ENCODE measurements at regions not wholly inside any gene's neighbourhood (a gene's known extent, or its start where the extent isn't known, plus 50 kb on each side); places are given as distances from the start of the nearest gene placed in this dataset.
"Not testable (repeated sequence)": the region's sequence is repeated elsewhere in the genome, so short reads cannot be mapped to it uniquely, and the experiment has no call there.

- no peak for DNase-seq (ENCODE audit: low read depth)
Measured at GRCh38 chr12:75674393-75674792, 163.0 kb upstream of the KRR1 start.

- DNase-seq (ENCODE audit: low read depth), result no peak
Measured at GRCh38 chr12:75672200-75672599, 160.8 kb upstream of the KRR1 start.

DNA sequence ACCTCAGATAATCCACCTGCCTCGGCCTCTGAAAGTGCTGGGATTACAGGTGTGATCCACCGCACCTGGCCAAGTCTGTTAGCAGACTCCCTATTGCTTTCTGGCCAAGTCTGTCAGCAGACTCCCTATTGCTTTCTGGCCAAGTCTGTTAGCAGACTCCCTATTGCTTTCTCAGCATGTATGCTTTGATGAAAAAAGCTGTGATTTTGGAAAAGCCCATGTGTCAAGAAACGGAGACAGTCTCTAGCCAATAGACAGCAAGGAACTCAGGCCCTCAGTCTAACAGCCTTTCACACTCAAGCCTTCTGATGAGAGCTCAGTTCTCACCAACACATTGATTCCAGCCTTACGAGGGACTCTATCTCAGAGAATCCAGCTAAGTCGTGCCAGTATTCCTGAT lies 158.8 kb upstream of the KRR1 start:
- DNase-seq (ENCODE audit: low read depth), result no peak

- DNase-seq (ENCODE audit: low read depth), result peak; percentile 65
Measured at GRCh38 chr12:75666939-75667334, 155.5 kb upstream of the KRR1 start.

DNA sequence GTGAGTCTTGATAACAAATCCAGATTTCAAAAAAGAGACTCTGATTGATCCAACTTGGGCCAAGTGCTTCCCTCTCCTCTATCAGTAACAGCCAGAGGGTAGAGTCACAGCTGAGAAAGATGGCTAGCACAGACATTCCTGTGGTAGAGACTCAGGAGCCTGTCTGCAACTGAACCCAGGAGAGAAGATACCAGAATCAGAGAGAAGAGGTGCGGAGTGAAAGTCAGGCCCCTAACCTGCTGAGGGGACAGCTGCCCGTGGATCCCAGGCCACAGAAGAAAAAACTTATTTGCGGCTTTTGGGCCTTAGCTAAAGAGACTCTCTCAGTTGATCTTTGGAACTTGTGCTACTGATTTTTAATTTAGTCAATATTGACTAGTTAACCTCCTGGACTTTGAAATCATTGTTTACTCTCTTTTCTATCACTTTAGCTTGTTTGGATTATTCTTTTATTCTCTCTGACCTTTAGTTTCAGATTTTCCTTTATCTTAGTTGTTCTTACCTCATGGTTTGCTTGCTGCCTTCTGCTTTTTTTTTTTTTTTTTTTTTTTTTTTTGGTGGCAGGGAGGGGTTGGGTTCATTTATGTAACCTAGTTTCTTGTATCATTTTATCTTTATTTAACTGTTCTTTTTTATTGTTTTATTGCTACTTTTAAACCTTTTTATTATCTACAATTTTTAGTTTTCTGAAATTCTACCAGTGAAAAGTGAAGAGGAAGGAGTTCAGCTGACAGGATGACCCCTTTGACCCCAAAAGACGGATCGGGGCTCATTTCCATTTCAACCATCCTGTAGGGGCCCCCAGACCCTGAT lies 154.9 kb upstream of the KRR1 start:
- peak; percentile 72 for DNase-seq (ENCODE audit: low read depth)

DNA sequence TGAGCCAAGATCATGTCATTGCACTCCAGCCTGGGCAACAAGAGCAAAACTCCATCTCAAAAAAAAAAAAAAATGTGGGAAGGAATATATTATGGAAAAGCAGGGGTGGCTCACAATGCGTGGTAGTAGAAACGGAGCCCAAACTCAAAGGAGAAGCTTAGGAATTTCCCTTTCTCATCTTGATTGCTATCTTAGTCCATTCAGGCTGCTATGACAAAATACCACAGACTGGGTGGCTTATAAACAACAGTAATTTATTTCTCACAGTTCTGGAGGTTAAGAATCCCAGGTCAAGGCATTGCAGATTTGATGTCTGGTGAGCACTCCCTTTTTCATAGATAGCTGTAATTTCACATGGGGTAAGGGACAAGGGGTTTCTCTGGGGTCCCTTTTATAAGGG lies 153.8 kb upstream of the KRR1 start:
- DNase-seq (ENCODE audit: low read depth), result peak; percentile 88

DNA sequence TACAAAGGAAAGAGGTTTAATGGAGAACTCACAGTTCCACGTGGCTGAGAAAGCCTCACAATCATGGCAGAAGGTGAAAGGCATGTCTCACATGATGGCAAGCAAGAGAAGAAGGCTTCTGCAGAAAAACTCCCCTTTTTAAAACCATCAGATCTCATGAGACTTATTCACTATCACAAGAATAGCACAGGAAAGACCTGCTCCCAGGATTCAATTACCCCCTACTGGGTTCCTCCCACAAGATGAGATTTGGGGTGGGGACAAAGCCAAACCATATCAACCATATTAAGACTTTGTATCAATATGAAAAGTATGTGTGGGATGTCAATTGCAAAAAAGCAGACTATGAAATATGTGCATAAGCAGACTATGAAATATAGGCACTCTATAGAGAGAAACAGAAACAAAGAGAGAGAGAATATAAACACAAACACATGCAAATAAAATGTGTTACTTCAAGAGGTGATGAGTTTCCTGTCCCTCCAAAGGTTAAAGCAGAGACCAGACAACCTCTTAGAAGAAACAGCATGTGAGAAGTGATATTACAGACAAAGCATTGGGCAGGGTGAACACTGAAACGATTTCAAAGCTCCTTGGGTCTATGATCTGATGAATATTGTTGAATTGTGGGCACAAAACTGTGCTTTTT lies 151.2 kb upstream of the KRR1 start:
- no peak for DNase-seq (ENCODE audit: low read depth)

DNA sequence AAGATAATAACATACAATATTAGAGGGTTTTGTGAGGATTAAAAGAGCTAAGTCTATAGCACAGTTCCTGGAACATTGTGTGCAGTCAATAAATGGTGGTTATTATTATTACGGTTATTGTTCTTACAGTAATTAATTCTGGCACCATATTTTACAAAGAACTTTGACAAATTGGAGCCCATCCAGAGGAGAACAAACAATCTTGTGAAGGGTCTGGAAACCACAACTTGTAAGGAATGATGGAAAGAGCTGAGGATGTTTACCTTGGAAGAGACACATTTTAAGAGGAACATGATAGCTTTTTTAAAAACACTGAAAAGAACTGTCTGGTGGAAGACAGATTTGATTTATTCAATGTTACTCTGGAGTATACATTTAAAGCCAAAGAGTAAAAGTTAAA lies 150.5 kb upstream of the KRR1 start:
- no peak for DNase-seq (ENCODE audit: low read depth)

DNA sequence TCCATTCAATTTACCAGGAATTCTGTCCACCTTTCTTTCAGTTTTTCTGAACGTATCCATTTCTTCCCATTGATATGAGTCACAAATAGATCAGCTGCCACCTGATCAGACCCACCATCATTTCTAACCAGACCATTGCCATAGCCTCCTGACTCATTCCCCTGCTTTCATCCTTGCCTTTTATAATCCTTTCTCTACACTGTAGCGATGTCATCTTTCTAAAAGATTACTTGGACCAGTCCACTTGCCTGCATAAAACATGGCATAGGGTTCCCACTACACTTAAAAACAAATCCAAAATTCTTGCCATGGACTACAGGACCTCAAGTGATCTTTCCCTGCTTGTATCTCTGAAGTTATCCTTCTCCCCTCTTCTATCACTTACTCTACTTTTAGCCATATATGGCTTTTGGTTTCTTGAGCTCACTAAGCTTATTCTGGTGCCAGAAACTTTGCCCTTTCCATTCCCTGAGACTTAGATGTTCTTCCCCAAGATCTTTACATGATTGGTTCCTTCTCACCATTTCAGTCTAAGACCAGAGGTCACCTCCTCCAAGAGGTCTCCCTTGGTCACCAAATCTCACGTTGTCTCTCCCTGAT lies 149.5 kb upstream of the KRR1 start:
- peak; percentile 94 for DNase-seq (ENCODE audit: low read depth)

GRCh38 chr12:75660107-75660530 lies 148.7 kb upstream of the KRR1 start:
- peak; percentile 97 for DNase-seq (ENCODE audit: low read depth)

- peak; percentile 93 for DNase-seq (ENCODE audit: low read depth)
Measured at GRCh38 chr12:75658901-75659823, 147.8 kb upstream of the KRR1 start.

DNA sequence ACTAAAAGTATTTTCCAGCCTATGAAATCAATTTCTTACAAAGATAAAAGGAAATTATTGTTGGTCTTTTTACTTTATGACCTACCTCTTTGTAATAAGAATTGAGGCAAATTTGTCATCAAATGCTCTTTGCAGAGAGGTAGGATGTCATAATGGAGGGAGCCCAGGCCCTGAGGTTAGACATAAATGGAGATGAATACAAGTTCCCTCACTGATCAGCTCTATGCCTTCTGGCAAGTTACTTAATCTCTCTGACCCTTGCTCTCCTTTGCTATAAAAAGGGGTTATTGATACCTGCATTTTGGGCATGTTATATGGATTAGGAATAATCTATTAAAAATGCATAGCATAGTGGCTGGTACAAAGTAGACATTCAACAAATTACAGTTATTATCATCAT lies 146.9 kb upstream of the KRR1 start:
- peak; percentile 53 for DNase-seq (ENCODE audit: low read depth)

DNA sequence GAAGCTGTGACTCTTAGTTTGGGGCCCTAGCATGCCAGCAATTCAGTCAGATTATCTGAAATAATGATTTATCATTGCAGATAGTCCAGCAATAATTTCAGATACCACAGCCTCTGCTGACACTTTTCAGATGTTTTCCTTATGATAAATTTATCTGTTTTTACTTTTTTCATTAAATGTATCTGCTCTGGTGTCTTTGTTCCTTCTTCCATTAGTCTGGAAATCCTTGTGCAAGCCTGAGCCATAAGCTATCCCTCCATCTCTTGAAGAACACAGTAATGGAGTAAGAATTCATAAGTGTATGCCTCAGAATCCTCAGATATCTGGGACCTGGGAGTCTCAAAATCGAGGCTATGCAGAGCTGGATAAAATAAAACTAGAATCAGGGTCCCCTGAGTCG lies 146.4 kb upstream of the KRR1 start:
- DNase-seq (ENCODE audit: low read depth), result peak; percentile 32

DNA sequence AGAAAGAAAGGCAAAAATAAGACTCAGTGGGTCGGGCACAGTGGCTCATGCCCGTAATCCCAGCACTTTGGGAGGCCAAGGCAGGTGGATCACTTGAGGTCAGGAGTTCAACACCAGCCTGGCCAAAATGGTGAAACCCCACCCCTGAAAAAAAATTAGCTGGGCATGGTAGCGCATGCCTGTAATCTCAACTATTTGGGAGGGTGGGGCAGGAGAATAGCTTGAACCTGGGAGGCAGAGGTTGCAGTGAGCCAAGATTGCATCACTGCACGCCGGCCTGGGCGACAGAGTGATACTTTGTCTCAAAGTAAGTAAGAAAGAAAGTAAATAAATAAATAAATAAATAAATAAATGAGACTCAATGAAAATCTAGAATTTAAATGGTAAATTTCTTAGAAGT lies 145.9 kb upstream of the KRR1 start:
- DNase-seq (ENCODE audit: low read depth), result not testable (repeated sequence)

DNA sequence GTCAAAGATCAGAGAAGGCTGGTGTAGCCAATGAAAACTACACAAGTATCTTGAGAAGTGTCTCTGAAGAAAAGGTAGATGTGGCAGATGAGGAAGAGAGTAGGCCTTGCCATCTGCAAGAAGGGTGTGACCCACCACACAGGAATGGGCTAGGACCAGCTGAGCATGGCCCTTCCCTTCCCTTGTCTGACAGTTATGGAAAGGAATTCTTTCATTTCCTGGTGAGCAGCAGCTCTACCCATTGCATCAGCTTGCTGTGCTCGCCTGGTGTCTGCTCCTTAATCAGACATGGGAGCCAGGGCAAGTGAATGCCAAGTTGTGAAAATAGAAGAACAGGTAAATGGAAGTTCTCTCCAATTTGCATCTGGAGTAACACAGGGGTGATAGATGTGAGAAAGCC lies 145.2 kb upstream of the KRR1 start:
- peak; percentile 96 for DNase-seq (ENCODE audit: low read depth)

DNA sequence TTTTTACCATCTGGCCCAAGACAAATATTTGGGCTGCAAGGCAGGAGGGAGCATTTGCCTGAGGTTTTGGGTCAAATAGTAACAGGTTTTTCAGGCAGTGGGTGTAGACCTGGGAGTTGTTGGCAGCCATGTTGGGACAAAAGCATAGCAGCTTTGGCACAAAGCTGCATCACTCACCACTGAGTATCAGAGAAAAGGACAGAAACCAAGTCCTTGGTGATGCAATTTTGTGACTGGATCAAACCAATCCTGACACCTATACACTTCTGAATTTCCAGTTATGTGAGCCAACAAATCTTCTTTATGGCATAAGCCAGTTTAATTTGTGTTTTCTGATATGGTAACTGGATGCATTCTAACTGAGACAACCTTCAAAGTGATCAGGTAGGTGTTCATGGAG lies 144.8 kb upstream of the KRR1 start:
- no peak for DNase-seq (ENCODE audit: low read depth)

DNA sequence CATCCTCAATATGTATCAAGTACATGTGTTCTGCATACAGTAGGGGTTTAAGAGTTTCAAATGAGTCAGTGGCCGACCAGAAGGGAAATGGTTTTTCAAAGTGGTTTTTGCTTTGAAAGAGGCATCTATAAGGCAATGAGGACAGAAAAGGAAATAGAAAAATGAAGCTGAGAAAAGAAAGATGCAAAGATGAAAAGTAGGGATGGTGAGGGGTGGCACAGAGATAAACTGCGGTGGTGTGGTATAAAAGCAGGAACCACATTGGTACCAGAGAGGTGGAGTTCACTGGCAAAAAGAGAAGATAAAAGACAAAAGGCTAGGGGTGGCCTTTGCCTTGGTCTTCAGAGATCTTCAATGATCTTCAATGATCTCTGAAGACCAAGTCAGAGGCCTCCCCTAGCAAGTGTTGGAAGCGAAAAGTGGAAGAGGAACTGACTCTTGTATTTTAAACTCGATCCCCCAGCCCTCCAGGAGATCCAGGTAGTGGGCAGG lies 144.0 kb upstream of the KRR1 start:
- no peak for DNase-seq (ENCODE audit: low read depth)

DNA sequence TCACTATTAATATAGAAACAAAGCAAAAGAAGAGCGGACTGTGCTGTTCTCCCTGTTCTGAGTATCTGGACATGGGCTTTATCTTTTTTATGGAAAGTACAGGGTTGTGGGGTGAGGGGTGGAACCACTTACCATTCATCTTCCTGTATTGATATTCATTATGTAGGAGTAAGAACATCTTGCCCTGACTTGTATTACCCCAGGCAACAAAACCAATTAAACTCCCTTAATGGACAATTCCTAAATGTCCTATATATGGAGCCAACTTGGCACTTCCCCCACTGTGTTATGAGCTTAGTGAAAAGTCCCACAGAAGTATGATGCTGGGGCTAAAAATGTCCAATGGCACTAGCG lies 139.9 kb upstream of the KRR1 start:
- DNase-seq (ENCODE audit: low read depth), result no peak

- DNase-seq (ENCODE audit: low read depth), result no peak
Measured at GRCh38 chr12:75650595-75651341, 139.4 kb upstream of the KRR1 start.

DNA sequence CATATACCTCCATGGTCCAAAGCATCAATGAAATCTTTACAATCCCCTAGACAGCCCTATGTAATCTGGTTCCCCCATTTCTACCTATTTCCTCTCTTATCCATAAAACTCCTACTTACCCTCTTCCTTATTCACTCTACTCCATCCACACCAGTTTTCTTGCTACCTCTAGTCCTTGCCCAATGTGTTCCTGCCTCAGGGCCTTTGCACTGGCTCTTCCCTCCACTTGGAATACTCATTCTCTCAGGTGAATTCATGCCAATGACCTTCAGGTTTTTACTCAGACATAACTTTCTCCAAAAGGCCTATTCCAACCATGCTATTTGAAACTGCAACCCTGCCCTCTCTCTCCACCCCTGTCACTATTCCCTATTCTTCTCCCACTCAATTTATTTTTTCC lies 138.7 kb upstream of the KRR1 start:
- no peak for DNase-seq (ENCODE audit: low read depth)

DNA sequence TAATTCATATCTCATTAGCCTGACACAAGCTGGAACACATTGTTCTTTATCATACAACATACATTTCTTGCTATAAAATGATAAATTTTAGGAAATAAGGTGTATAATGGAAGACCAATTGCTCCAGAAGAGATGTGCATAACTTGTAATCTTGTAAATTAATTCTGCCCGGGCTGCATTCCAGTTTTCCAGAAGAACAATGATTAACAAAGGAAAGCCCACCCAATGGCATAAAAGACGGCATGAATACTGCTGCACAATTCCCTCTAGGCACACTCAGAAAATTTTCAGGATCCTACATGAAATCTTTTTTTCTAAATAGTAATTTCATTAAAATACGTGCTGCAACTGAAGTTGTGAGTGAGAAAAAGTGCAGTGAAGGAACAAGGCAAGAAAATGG lies 137.4 kb upstream of the KRR1 start:
- DNase-seq (ENCODE audit: low read depth), result no peak
